Ammon's horn (tissue), 1 donor: ENCODE measurements at regions not wholly inside any gene's neighbourhood (a gene's known extent, or its start where the extent isn't known, plus 50 kb on each side); places are given as distances from the start of the nearest gene placed in this dataset.

Source experiments
- DNase-seq: peaks from one replicate; pipeline ENCODE4 v3.0.0-alpha.2; 2016; ENCODE audit warnings: low spot score

DNA sequence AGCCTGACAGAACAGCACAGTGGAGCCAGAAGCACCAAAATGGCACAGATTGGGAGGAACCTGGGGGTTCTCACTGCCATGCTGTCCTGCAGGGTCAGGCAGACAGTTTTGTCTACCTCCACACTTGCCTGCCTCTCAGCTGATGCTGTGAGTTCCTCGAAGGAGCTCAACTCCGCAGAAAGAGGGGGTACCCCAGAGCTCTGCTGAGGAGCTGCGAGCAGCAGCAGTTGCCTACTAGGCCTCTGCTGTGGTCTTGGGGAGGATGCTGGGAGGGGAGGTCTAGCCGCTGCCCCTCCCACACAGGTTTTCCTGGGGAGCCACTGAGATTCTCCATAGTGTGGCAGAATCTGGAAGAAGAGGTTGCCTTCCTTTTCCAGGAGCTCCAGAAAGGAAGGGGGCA is 192.5 kb downstream of the FOXD2 start:
- no peak for DNase-seq

DNA sequence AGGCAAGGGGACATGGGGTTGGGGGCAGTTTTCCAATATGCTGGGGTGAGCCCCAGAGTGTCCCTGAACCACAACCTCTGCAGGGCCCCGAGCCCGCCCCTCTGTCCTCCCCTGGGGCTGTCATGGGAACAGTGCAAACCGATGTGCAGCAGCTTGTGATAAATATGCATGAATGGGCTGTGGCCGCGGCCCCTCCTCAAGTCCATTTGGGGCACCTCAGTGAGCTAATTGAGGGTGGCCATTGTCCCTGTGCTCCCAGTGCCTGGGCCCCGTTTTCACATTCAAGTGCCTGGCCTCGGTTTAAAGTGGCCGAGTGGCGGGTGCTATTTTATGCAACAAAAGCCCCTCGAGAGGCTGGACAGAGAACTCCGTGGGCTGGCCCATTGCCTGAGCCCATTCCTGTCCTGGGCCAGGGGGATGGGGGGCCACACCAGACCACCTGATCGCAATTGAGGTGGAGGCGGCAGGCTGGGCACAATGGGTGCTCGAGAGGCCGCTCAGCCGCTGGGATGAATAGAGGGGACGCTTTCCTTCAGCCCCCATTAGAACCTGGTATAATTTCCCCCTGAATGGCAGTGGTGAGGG is 193.7 kb downstream of the FOXD2 start:
- no peak for DNase-seq

DNA sequence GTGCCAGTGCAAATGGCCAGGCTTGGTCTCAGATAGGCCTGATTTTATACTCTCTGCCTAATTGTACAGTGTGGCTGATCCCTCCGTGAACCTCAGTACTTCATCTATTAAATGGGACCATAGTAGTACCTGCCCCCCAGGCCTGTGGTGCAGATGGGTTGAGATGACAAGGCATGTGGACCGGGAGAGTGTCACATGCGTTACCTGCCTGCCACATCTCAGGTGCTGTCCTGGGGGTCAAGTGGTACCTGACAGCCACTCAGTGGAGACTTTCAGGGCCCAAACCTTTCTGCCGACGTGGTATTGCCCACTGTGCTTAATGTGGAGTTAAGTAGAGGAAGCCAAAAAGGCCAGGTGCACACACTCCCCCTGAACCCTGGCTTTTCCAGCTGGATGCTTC is 197.3 kb downstream of the FOXD2 start:
- DNase-seq: no peak

DNA sequence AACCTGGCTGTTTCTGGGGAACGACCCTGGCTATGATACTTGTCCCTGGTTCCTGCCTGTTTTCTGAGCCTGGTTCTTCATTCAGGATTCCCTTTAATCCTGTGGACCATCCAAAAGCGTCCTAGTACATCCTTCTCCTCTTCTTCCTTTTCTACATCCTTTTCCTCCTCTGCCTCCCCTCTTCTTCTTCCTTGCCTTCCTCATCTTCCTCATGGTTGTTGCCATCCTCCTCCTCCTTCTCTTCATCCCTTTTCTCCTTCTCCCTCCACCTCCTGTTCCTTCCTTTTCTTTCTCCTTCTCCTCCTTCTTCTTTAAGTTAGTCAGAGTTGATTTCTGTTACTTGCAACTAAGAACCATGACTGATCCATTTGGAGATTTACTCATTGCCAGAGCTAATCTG is 197.8 kb downstream of the FOXD2 start:
- DNase-seq: no peak

DNA sequence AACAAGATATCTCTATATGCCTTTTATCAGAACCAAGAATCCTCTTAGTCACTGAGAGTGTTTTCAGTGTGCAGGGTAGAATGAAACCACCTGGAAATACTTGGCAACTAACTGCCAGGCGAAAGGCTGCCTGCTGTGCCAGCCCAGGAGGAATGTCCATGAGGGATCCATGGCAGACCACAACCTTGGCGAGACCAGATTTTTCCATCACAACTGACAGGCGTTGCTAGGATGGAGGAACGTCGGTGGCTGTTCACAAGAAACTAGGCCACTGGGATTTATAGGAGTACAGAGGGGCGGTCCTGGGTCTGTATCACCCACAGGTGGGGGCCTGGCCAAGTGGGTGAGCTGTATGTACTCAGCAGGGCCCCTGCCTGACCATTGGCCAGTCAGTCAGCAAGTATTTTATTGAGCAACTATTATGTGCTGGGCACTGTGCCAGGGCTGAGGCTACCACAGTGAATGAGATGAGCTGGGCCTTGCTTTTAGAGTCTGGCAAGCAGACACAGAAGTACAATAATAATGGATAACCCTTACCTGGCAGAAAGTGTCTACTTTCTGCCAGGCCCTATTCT is 199.4 kb downstream of the FOXD2 start:
- DNase-seq: no peak

DNA sequence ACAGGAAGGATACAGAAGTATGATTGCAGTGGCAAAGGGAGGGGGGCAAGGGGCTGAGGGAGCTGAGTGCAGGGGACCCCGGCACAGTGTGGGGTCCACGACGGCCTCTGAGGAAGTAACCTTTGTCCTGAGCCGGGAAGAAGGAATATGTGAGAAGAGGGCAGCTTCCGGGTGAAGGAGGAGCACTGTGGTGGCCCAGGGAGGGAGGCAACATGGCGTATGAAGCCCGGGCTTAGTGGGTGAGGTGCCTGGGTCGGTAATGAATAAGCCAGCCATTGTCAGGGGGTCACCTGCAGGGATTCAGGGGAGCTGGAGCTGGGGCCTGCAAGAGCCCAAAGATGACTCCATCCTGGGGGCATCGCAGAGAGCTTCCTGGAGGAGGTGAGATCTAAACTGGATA is 200.4 kb downstream of the FOXD2 start:
- no peak for DNase-seq

DNA sequence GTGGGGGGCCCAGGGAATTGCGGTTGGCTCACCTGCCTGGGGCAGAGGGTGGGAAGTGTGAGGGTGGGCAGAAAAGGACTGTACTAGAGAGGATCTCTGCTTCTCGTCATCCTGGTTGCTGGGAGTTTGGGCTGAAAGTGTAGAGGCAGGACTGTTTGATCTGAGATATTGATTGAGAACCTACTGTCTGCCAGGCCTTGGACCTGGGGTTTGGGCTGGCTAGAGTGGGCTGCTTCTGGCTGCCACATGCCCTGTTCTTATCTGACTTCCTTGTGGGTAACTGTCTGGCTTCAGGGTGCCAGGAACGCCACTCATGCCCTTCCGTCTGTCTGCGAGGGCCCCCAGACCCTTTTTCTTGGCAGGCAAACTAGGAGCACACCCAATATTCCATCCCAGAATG is 200.9 kb downstream of the FOXD2 start:
- DNase-seq: no peak

DNA sequence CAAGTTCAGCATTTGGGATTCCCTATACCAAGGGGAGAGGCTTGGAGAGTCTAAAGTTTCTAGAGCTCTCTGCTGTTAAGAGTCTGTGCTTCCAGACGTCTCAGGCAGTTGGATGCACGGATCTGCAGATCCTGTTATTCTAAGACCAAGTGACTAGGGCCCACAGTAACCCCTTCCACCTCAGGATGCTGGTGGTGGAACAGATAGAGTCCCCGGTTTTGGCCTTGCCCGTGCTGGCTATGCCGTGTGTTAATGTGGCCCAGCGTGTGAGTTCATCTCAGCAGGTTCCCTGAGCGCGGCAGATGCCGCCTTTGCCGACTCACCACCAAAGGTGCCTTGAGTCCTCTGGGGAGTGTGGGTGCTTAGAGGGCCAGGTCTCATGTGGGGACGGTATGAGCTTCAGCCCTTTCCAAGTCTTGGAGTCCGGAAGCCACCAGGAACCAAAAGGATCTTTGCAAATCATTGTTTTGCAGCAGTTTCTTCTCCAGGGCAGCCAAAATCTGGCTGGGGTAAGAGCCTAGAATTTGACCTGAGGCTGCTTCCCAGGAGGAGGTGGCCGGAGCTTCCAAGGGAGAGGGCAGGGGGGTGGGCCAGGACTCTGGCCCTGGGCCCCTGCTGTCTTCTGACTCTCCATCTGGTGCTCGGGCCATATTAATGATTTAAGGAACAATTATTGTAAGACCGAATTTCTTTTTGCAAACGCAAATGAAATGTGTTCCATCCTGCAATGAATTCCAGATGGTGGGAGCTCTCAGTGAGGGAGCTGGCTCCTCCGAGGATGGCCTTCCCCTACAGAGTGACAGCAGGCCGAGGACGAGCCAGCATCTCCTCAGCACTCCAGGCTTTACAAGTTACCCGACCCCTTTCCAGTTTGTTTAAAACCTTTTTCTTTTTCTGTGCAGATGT is 205.7 kb downstream of the FOXD2 start:
- DNase-seq: no peak

DNA sequence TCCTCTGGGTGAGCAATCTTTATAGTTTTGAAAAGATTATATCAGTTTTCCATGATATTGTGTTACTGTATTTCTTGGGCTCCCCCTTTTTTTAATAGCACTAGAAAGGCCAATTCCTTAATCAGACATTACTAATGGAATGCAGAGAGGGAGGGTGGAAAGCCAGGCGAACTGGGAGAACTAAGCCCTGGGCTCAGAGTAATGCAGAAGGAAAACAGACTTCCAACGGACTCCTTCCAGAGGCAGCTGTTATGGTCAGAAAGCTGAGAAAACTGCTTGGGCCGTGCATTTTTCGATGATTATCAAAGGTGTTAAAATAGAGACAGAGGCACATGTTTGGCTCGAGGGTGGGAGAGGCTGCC is 206.3 kb downstream of the FOXD2 start:
- DNase-seq: no peak

DNA sequence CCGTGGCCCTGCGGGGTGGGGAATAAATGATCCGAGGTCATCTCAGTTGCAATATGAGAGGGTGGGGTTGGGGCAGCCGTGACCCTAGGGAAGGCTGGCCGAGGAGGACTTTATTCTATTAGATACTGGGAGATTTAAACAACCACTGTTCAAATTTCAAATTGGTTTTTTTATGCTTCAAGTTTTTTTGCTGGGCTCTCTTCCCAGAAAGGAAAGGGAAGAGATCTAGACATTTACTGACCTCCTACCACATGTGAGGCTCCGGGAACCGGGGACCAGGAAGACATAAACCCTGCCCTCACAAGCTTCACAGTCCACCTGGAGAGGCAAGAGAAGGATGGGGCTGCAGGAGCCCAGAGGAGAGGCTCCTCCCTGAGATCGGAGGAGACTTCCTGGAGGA is 207.3 kb downstream of the FOXD2 start:
- DNase-seq: no peak

DNA sequence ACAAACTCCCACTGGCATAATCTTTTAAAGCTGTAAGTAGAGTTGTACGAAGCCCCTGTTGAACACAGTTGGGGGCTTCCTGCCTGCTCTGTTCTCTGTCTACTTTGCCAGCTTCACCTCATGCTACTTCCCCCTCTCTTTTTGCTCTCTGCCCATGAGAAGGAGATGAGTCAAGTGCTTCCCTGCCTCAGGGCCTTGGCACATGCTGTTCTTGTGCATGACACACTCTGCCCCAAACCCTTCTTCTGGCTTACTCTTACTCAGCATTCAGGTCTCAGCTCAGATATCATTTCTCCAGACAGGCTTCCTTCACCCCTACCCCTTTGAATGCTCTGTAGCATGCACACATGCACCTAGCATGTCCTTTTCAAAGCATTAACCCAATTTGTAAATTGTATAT is 208.8 kb downstream of the FOXD2 start:
- no peak for DNase-seq

DNA sequence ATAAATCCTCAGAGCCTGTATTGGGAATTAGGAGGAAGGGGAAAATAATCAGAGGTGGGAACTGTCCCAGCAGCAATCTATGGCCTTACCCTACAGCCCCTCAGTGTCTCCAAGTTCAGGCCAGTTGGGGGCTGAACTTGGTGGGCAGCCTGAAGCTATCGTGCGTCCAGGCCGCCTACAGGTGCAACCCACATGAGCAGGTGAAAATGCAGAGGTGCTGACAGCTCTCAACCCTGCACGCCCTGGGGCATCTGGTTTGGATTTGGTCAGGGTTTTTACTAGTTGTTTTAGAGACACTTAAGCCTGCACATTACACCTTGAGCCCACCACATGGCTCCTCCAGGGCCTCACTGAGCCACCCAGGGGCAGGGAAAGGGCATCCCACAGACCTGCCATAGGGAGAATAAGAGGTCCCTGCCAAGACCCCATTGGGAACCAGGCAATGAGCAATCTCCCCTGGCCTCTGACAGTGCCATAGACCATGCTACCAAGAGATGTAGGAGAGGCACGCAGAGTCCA is 209.5 kb downstream of the FOXD2 start:
- DNase-seq: no peak

DNA sequence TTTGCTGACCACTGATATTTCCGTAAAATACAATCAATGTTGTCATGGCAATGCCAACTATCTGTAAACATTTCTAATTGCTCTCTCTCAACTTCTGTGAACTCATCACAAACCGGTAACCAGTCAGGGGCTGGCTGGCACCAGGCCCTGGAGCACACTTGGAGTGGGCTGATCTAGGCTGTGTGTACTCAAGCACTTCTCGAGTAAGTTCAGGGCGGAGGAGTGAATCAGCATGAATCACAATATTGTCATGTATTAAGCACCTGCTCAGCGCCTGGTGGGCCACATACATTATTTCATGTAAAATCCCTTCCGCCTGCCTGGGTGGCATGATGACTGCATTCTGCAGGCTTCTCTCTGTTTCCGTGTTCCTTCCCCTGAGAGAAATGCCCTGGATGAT is 212.4 kb downstream of the FOXD2 start:
- DNase-seq: peak; percentile 32

DNA sequence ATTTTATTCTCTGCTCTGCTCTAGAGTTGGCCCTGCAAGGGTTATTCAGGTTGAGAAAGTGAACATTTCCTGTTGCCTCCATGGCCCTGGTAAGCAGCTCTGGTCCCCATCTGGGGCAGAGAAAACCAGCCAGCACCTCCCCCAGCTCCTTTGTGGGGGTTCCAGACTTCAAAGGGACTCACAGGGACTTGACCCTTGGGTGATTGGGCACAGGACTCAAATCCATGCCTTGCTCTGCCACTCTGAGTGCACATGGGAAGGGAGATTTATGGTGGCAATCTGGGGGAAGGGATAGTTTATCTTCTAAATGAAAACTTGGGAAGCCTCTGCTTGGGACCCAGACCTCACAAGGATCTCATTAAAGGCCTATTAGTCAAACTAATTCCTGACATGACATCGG is 212.8 kb downstream of the FOXD2 start:
- no peak for DNase-seq

DNA sequence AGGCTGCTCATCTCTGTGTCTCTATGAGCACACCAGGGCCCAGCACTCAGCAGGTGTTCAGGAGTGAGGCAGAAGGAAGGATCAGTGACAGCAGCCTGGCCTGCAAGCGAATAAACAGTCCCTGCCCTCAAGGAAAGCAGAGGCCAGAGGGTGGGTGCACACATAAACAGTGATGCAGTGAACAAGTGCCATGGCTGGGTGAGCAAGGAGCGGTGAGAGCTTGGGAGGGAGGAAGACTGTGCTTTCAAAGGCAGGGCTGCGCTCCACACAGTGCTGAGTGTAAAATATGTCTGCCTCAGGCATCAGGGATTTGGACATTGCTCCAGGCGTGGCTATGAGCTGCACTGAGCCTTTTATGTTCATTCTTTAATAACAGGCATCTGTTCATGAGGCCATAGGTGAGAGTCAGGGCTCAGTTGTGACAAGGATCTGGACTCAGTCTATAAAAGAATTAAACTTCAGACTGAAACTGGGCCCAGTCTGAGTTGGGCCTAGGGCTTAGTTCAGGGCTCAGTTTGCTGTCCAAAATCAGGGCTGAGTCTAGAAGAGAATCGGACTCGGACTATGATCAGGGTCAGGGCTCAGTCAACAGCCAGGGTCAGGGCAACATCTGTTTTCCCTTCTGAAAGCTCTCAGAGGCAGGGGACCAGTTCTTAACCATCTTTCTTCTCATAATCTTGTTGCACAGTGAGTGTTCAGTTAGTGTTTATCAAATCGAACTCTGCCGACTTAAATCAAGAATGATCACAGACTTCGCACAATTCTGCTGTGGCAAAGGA is 213.7 kb downstream of the FOXD2 start:
- DNase-seq: no peak

DNA sequence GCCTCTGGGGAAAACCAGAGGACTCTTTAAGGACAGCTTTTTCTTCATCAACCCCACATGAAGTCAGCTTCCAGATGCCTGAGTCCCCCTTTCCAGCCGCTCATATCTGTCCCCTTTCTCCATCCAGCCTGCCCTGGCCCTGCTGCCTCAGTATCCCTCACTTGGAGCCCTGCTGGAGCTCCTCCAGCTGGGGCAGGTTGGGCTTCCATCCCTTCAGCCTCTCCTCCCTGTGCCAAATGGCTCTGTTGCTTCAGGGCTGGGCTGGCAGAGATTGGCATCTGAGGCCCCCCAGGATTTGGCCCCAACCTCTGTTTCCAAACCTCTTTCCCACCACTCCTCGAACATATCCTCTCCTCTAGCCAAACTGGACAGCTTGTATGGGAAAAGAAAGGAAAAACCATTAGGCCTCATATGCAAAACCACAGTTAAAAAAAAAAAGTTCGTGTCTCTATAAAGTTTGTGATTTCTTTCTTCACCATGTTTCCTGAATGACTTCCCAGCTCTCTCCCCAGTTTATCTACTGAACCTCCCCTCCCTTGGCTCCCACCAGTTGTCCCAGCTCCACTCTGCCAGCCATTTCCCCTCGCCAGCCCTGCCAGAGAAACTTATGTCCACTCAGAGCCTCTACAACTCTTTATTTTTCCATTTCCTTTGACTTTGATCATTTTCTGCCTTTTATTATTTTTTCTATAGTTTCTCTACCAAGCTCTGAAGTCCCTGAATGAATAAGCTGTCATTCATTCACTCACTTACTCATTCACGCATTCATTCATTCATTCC is 217.9 kb downstream of the FOXD2 start:
- DNase-seq: no peak

DNA sequence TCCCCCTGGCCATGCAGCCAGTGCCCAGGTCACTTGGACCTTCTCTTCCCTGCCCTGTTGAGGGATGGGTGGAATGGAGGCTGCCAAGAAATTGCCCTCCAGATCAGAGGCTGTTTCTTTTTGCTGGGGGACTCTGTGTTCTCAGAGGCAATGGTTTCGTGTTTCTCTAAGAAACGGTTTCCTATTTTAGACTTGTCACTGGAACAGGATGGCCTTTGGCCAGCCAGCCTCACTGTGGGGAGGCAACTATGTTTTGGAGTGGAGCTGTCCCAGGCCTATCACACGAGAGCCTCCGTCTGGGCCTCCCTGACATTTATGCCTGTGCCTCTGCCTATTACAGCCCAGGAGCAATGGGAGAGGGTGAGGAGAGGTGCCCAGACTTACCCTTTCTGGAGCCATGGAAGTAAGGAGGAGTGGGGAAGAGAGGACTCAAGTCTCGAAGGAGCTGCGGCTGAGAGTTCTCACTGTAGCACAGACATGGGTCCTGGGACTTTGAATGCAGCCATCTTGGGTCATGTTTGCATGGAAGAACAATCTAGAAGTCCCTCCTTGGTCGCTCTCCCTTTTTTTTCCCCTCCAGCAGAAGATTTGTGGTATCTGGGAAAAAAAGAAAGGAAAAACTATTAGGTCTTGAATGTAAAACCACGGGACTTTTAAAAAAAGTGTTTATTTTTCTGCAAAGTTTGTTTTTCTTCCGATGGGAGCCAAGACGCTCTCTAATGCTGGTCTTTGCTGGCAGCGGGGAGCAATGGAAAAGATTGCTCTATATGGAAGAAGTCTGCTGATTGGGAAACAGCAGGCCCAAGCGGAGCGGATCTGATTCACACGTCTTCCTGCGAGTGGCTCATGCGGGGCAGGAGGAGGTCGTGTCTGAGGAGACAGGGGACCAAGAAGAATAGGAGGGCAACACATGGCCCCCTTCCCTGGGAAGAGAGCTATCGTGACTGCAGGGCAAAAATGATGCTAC is 219.2 kb downstream of the FOXD2 start:
- DNase-seq: peak; percentile 35

DNA sequence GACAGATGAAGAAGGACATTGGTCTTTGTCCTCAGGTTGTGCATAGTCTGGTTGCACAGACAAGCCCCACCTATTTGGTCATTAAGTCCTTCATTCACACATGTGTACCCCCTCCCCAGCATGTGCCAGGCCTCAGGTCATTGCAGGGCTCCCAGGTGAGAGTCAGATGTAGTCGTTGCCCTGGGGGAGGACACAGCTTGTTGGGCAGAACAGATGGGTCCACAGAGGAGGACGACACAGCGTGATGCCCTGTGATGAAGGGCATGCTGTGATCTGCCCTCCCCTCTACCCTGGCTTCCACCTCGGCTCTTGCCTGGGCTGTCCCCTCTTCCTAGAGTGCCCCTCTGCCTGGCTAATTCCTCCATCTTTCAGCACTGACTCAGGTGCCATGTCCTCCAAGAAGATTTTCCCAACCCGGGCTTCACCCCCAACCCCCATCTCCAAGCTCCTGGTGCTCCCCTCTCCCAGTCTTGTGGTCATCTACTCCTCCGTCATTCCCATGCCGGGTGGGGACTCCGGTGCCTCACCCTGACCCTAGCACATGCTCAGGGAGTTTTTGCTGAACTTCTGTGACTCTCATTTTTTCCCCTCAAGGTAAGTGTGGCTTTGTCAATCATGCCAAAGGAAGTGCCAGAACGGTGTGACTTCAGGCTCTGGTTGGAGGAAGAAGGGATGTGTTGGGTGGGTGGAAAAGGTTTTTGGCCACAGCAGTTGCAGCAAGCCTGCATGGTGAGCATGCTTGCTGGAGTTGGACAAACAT is 220.5 kb downstream of the FOXD2 start:
- no peak for DNase-seq

DNA sequence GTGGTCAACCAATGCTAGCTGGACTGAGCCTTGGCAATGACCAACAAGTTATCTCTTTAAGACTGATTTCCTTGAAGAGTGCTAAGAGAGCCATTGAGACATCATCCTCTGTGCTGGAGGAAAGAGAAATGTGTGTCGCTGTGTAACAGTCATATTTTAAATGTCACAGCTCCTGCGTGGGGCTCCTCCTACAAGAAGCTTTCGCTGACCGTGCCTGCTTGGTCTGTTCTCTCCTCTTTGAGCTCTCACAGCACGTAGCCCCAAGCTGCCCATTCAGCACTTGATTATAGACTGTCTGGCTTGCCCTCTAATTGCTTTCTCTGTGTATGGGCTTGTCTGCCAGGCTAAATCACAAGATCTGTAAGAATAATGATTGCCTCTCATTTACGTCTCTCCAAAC is 221.3 kb downstream of the FOXD2 start:
- DNase-seq: peak; percentile 65

DNA sequence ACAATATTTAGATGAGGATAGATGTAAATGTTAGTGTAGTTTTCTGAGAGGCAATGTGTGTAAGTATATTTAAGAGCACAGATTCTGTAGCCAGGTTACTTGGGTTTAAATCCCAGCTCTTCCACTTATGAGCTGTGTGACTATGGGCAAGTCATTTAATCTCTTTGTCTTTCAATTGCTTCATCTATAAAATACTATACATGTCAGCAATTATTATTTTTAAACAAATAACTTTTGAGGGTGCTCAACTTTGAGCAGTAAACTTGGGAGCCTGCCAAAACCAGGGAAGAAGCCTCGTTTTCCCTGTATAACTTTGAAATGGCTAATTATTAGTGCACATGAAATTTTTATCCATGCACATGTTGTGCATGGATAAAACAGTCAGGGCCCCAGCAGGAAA is 222.8 kb downstream of the FOXD2 start:
- no peak for DNase-seq
